HG03280 (cell line): ENCODE measurements at regions not wholly inside any gene's neighbourhood (a gene's known extent, or its start where the extent isn't known, plus 50 kb on each side); places are given as distances from the start of the nearest gene placed in this dataset.
"Not testable (repeated sequence)": the region's sequence is repeated elsewhere in the genome, so short reads cannot be mapped to it uniquely, and the experiment has no call there.

Source experiments
- ATAC-seq: cut with Tn5 transposase; IDR thresholded peaks from one replicate; pipeline ENCODE4 v1.9.1; 2021; ENCODE audit warnings: mild to moderate bottlenecking, moderate library complexity; ENCODE audit not compliant: unreplicated experiment

GRCh38 chr4:104002318-104002717, 282.5 kb upstream of the TACR3 start:
- ATAC-seq = not testable (repeated sequence)

DNA sequence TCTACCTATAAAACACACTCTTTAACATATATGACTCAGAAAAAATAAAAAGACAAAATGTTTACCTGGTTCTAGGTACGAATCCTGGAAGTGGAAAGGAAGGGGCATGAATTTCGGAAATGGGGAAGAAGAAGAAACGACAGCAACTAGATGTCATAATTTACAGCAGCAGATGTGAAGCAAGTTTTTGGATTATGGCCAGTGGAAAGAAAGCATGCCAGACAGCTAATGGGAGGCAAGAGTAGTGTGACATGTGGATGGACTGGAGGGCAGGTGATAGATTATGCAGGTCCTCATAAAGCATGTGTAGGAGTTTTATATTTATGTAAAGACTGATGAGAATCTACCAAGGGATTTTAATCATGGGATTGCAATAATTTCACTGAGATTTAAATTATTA, 279.0 kb upstream of the TACR3 start:
- no peak for ATAC-seq

DNA sequence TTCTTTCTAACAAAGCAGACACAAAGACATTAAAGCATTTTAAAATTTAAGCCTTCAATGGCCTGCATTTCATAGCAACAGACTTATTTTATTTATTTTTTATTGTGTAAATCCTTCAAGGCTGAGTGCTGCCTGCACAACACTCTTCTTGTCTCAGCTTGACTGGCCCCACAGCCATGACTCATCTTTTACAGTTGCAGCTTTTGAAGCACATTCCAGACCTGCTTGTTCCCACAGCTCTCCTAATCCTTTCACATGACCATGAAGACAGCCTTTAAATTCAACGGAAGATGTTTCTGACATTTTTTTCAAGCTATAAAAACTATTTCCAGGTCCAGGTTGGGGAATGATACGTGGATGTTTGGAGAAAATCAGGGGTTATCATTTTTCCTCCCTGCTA, 276.9 kb upstream of the TACR3 start:
- no peak for ATAC-seq

DNA sequence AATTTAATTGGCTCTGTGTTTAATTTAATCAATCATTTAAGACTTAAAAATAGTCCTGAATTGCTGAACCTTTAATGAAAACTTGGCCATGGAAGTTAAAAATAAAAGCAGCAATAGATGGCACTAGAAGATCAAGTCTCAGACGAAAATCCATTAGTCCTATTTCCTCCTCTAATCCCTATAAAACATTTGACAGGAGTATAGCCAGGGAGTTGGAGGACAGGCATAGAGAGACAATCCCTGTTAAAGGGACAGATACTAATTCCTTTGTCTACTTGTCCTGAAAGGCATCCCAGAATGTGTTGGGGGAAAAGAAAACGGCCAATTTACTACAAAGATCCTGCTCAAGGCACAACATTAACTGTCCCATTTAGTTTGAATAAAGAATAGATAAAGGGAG, 276.3 kb upstream of the TACR3 start:
- no peak for ATAC-seq

DNA sequence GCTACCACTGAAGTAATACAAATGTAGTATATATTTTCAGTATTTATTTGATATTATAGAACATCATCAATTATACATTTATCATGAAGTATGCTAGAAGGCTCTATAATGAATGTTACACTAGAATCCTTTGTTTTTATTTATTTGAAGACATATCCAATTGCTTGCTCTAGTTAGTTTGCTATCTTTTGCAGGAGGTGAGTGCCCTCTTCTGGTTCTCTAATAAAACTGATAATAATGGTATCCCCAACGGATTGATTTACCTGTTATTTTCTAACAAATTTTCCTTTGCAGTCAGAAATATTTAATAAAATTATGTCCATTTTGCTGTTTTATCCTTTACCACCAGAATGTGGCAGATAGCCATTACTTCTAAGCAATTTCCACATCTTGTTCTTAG, 274.3 kb upstream of the TACR3 start:
- no peak for ATAC-seq

- no peak for ATAC-seq
Measured at GRCh38 chr4:103982454-103982853, 262.7 kb upstream of the TACR3 start.

- no peak for ATAC-seq
Measured at GRCh38 chr4:103948244-103949018, 228.6 kb upstream of the TACR3 start.

DNA sequence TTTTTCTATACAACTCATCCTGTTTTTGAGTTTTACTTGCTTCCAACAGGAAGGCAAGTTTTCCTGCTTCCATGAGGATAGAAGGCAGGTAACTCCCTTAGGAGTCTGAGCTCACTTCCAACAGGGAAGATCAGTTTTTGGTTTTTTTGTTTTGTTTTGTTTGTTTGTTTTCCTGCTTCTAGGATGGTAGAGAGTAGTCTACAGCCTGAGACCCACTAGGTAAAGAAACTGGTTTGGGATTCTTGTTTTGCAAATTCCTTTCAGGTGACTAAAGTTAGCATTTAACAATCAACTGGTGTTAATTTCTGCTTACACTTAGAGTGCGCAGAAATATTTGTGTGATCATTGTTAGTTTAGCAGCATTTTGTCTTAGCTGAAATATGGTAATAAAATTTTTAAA, 227.8 kb upstream of the TACR3 start:
- ATAC-seq = no peak

DNA sequence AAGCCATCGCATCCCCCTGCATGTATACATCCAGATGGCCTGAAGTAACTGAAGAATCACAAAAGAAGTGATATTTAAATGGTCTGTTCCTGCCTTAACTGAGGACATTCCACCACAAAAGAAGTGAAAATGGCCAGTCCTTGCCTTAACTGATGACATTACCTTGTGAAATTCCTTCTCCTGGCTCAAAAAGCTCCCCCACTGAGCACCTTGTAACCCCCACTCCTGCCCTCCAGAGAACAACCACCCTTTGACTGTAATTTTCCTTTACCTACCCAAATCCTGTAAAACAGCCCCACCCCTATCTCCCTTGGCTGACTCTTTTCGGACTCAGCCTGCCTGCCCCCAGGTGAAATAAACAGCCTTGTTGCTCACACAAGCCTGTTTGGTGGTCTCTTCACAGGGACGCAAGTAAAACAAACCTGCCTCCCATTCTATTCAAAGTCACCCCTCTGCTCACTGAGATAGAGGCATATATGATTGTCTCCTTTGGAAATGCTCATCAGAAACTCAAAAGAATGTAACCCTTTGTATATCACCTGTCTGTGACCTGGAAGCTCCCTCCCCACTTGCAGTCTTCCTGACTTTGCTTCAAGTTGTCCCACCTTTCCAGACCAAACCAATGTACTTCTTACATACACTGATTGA, 227.0 kb upstream of the TACR3 start:
- not testable (repeated sequence) for ATAC-seq

GRCh38 chr4:103938488-103938887, 218.7 kb upstream of the TACR3 start:
- ATAC-seq = no peak

- ATAC-seq = no peak
Measured at GRCh38 chr4:103936653-103937145, 216.9 kb upstream of the TACR3 start.

GRCh38 chr4:103934178-103934789, 214.5 kb upstream of the TACR3 start:
- ATAC-seq = peak; percentile 83

GRCh38 chr4:103928370-103928769, 208.6 kb upstream of the TACR3 start:
- ATAC-seq = no peak

- ATAC-seq = no peak
Measured at GRCh38 chr4:103923551-103923950, 203.8 kb upstream of the TACR3 start.

DNA sequence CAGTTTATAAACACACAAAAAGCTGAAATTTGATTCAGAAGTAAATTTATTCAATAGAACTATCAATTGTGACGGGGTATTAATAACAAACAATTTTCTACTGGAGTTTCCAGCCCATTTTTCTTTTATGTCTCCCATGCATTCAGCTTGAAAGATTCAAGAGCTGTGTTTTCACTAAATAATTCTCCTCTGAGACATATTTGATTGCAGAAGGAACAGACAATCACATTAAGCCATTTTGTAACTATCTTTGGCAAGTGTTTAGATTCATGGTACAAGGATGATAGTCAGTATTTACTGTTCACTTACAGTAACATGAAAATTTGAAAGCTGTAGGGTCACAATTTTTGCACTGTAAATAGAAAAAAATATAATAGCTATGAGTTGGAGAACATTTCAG, 198.4 kb upstream of the TACR3 start:
- no peak for ATAC-seq

DNA sequence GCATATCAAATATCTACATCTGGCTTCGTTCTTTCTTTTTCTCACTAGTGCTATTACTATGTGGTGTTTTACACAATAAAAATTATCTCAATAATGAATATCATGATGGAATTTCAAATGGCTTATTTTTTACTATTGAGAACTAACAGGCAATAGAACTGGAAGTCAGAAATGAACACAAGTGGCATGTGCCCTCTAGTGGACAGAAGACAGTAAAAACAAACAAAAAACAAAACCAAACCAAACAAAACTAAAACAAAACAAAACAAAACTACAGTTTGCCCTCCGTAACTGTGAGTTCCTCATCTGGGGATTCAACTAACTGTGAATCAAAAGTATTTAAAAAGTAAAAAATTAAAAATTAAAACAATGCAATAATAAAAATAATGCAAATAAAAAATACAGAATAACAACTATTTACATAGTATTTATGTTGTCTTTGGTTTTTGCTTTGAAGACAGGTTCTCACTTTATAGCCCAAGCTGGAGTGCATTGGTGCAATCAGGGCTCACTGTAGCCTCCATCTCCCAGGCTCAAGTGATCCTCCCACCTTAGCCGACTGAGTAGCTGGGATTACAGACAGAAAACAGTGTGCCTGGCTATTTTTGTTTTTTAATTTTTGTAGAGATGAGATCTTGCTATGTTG, 195.6 kb upstream of the TACR3 start:
- ATAC-seq = peak; percentile 95

DNA sequence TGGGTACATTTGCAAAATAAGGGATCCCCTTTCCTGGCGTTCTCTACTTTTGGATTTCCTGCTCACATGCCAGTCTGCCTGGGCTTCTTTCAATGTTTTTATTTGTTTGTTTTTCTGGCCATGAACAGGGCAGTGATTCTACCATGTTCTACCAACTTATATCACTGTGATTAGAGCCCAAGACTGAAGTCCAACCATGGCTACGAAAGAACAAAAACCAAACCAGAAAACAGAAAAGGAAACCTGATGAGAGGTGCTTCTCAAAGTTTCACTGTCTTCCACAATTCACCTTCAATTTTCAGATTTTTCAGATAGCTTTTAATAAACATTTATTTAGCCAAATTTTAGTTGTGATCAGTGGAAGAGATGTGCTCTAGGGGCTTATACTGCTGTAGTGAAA, 187.6 kb upstream of the TACR3 start:
- ATAC-seq = no peak

GRCh38 chr4:103904123-103904522, 184.3 kb upstream of the TACR3 start:
- ATAC-seq = no peak

- ATAC-seq = no peak
Measured at GRCh38 chr4:103902730-103903129, 182.9 kb upstream of the TACR3 start.

GRCh38 chr4:103895876-103896465, 176.2 kb upstream of the TACR3 start:
- no peak for ATAC-seq

DNA sequence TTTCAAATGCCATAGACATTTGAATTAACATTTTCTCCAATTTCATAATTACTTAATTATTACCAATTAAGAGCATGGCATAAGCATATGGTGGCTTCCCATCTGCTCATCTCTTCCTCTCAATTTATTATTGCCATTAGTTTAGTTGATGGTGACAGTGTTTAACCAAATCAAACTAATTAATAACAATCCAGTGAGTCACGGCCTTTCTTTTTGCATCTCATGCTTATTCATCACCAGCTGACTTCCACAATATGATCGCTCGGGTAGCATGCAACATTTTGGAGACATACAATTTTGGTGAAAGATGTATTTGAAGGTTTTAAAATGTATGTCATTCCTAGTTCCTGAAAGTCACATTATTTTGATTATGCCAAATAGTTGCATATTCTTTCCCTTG, 172.8 kb upstream of the TACR3 start:
- ATAC-seq = no peak
